H9 (cell line): ENCODE measurements at regions not wholly inside any gene's neighbourhood (a gene's known extent, or its start where the extent isn't known, plus 50 kb on each side); places are given as distances from the start of the nearest gene placed in this dataset.

Experiments used
- DNase-seq: peaks from one replicate; pipeline ENCODE4 v3.0.0-alpha.2; 2017
- H2AFZ ChIP-seq: one replicate; pipeline ENCODE4 v1.6.1; 2013; ENCODE audit warnings: mild to moderate bottlenecking, low read length, control low read depth, moderate library complexity
- H2AK5ac ChIP-seq: 2 replicates; pipeline ENCODE4 v1.6.1; 2013; ENCODE audit warnings: low read length, control low read depth, mixed read lengths; ENCODE audit not compliant: insufficient read length
- H2BK120ac ChIP-seq: one replicate; pipeline ENCODE4 v1.6.1; 2013; ENCODE audit warnings: low read depth, mild to moderate bottlenecking, low read length, control low read depth, inconsistent platforms; ENCODE audit not compliant: poor library complexity, severe bottlenecking
- H2BK12ac ChIP-seq: 2 replicates; pipeline ENCODE4 v1.6.1; 2013; ENCODE audit warnings: low read length, control low read depth, mixed read lengths, low read depth; ENCODE audit not compliant: insufficient read length
- H2BK15ac ChIP-seq: 2 replicates; pipeline ENCODE4 v1.6.1; 2013; ENCODE audit warnings: low read depth, low read length, control low read depth
- H2BK20ac ChIP-seq: one replicate; pipeline ENCODE4 v1.6.1; 2013; ENCODE audit warnings: low read depth, mild to moderate bottlenecking, low read length, control low read depth, inconsistent platforms; ENCODE audit not compliant: poor library complexity, severe bottlenecking
- H2BK5ac ChIP-seq: 2 replicates; pipeline ENCODE4 v1.6.1; 2013; ENCODE audit warnings: low read length, control low read depth, mixed read lengths; ENCODE audit not compliant: insufficient read length
- H3K14ac ChIP-seq: 2 replicates; pipeline ENCODE4 v1.6.1; 2013; ENCODE audit warnings: low read length, control low read depth; ENCODE audit not compliant: insufficient read depth
- H3K18ac ChIP-seq: 2 replicates; pipeline ENCODE4 v1.6.1; 2013; ENCODE audit warnings: low read depth, mild to moderate bottlenecking, mixed read lengths, low read length, control low read depth; ENCODE audit not compliant: insufficient read length
- H3K23ac ChIP-seq: 2 replicates; pipeline ENCODE4 v1.6.1; 2013; ENCODE audit warnings: low read length, control low read depth, mixed read lengths, low read depth; ENCODE audit not compliant: insufficient read length
- H3K23me2 ChIP-seq: 2 replicates; pipeline ENCODE4 v1.6.1; 2013; ENCODE audit warnings: low read depth, mild to moderate bottlenecking, mixed read lengths, low read length, control low read depth; ENCODE audit not compliant: insufficient read length, poor library complexity, severe bottlenecking
- H3K27ac ChIP-seq: 2 replicates; pipeline ENCODE4 v1.5.1; 2013; ENCODE audit warnings: low read length, control low read depth, mixed read lengths, low read depth; ENCODE audit not compliant: insufficient read length
- H3K27me3 ChIP-seq: 2 replicates; pipeline ENCODE4 v1.6.1; 2013; ENCODE audit warnings: low read length, control low read depth, inconsistent platforms; ENCODE audit not compliant: insufficient read depth
- H3K4ac ChIP-seq: 2 replicates; pipeline ENCODE4 v1.6.1; 2013; ENCODE audit warnings: low read depth, mild to moderate bottlenecking, control low read depth, inconsistent platforms, low read length, moderate library complexity
- H3K4me1 ChIP-seq: 2 replicates; pipeline ENCODE4 v1.6.1; 2013; ENCODE audit warnings: low read length, control low read depth, inconsistent platforms; ENCODE audit not compliant: insufficient read depth
- H3K4me2 ChIP-seq: 2 replicates; pipeline ENCODE4 v1.6.1; 2013; ENCODE audit warnings: low read length, control low read depth, mixed read lengths; ENCODE audit not compliant: insufficient read length, insufficient read depth
- H3K56ac ChIP-seq: 2 replicates; pipeline ENCODE4 v1.6.1; 2013; ENCODE audit warnings: low read depth, mild to moderate bottlenecking, mixed read lengths, low read length, control low read depth; ENCODE audit not compliant: insufficient read length
- H3K79me1 ChIP-seq: 2 replicates; pipeline ENCODE4 v1.6.1; 2013; ENCODE audit warnings: low read depth, mild to moderate bottlenecking, moderate library complexity, low read length, control low read depth, inconsistent platforms; ENCODE audit not compliant: insufficient read depth, poor library complexity, severe bottlenecking
- H3K79me2 ChIP-seq: 2 replicates; pipeline ENCODE4 v1.6.1; 2013; ENCODE audit warnings: low read length, control low read depth, inconsistent platforms; ENCODE audit not compliant: insufficient read depth
- H3K9ac ChIP-seq: 2 replicates; pipeline ENCODE4 v1.6.1; 2013; ENCODE audit warnings: low read length, control low read depth, mixed read lengths; ENCODE audit not compliant: insufficient read length; ENCODE audit errors: extremely low read depth
- H3K9me3 ChIP-seq: one replicate; pipeline ENCODE4 v1.6.1; 2013; ENCODE audit warnings: low read depth, low read length, inconsistent platforms; ENCODE audit not compliant: control insufficient read depth
- H3T11ph ChIP-seq: one replicate; pipeline ENCODE4 v1.6.1; 2013; ENCODE audit warnings: mild to moderate bottlenecking, low read length, control low read depth, inconsistent platforms
- H4K20me1 ChIP-seq: one replicate; pipeline ENCODE4 v1.6.1; 2013; ENCODE audit not compliant: control insufficient read depth, insufficient read length, insufficient read depth
- H4K5ac ChIP-seq: 2 replicates; pipeline ENCODE4 v1.6.1; 2013; ENCODE audit warnings: low read depth, mild to moderate bottlenecking, mixed read lengths, low read length, control low read depth; ENCODE audit not compliant: insufficient read length
- H4K8ac ChIP-seq: replicated peaks from 2 replicates; pipeline ENCODE4 v1.6.1; 2013; ENCODE audit warnings: low read length, control low read depth, mixed read lengths, low read depth; ENCODE audit not compliant: insufficient read length
- H4K91ac ChIP-seq: 2 replicates; pipeline ENCODE4 v1.6.1; 2013; ENCODE audit warnings: low read depth, mild to moderate bottlenecking, moderate library complexity, mixed read lengths, low read length, control low read depth; ENCODE audit not compliant: insufficient read length
- H3K27ac Mint-ChIP-seq, 3 experiments: 2 replicates in 2 of 3; 3 replicates in 1 of 3; pipeline ENCODE4 v1.8.0; 2020 to 2021; ENCODE audit warnings: mixed read lengths in 3 of 3, mild to moderate bottlenecking in 1 of 3, moderate library complexity in 1 of 3
- H3K27me3 Mint-ChIP-seq: 2 replicates; pipeline ENCODE4 v1.8.0; 2021; ENCODE audit warnings: low read depth, mild to moderate bottlenecking, moderate library complexity, mixed read lengths
- H3K36me3 Mint-ChIP-seq, 3 experiments: 2 replicates in 2 of 3; 3 replicates in 1 of 3; pipeline ENCODE4 v1.8.0; 2020 to 2021; ENCODE audit warnings: low read depth in 3 of 3, mixed read lengths in 3 of 3; ENCODE audit not compliant: insufficient read depth in 1 of 3
- H3K4me1 Mint-ChIP-seq, 2 experiments: 2 replicates each; pipeline ENCODE4 v1.8.0; 2020; ENCODE audit warnings: mixed read lengths in 2 of 2
- H3K4me3 Mint-ChIP-seq, 2 experiments: 2 replicates in 1 of 2; 3 replicates in 1 of 2; pipeline ENCODE4 v1.8.0; 2020 to 2021; ENCODE audit warnings: mild to moderate bottlenecking in 2 of 2, mixed read lengths in 2 of 2, moderate library complexity in 1 of 2
- H3K9me3 Mint-ChIP-seq, 2 experiments: 2 replicates in 1 of 2; 3 replicates in 1 of 2; pipeline ENCODE4 v1.8.0; 2020; ENCODE audit warnings: mild to moderate bottlenecking in 2 of 2, mixed read lengths in 2 of 2, moderate library complexity in 1 of 2
- CTCF ChIP-seq: fragments of 200-600 bp; sonication (generic); conservative IDR thresholded peaks from 3 replicates; pipeline ENCODE4 v1.8.0; 2021; ENCODE audit warnings: antibody characterized with exemption, mild to moderate bottlenecking
- WGBS: extraction: QIAGEN DNeasy Blood & Tissue Kit; methylation state at CpG from one replicate; pipeline ENCODE4 v1.1.7; 2013; ENCODE audit warnings: missing lambda C conversion rate, low lambda C conversion rate, mixed read lengths; ENCODE audit not compliant: insufficient read length; ENCODE audit errors: extremely low coverage; 5-methylcytosine and 5-hydroxymethylcytosine counted together

- Histone ChIP-seq H4K8ac (no peak overlapping the region), H2AFZ (no peak overlapping the region), H3K4me1 (no peaks in the 10 kb centered on the region), H3K56ac (no peak overlapping the region), H3K4me2 (no peak overlapping the region), H3K9ac (no peak overlapping the region), H2BK20ac (no peak overlapping the region), H4K20me1 (no peaks in the 10 kb centered on the region), H3K9me3 (no peaks in the 10 kb centered on the region), H4K91ac (no peak overlapping the region), H2AK5ac (no peak overlapping the region), H3T11ph (no peak overlapping the region), H3K4ac (no peak overlapping the region), H3K27me3 (no peaks in the 10 kb centered on the region), H3K79me1 (no peaks in the 10 kb centered on the region), H3K27ac (no peak overlapping the region), H2BK15ac (no peak overlapping the region), H2BK12ac (no peak overlapping the region), H2BK5ac (no peak overlapping the region), H4K5ac (no peak overlapping the region), H3K23me2 (no peaks in the 10 kb centered on the region), H3K14ac (no peak overlapping the region), H2BK120ac (no peak overlapping the region), H3K79me2 (no peaks in the 10 kb centered on the region), H3K23ac (no peak overlapping the region), H3K18ac (no peak overlapping the region)
- WGBS = no CpG with 5 or more reads among the region's 7 CpGs
- Mint-ChIP-seq H3K4me3 (no peak overlapping the region), H3K36me3 (no peaks in the 10 kb centered on the region), H3K27me3 (no peaks in the 10 kb centered on the region), H3K9me3 (no peaks in the 10 kb centered on the region), H3K27ac (0 out of 7 replicates have a peak overlapping the region, but pooled peaks of 1 of the 3 experiments have one; percentile 32), H3K4me1 (peaks cover 2 to 3% of the 10 kb centered on the region in 2 experiments; a peak in 1 of 4 replicates)
- no peak for TF ChIP-seq CTCF
- DNase-seq = no peak
These were observed 176.2 kb downstream of the GNAT3 start for GRCh38 chr7:80335511-80336231.
